GM12865 (cell line): ENCODE measurements at regions not wholly inside any gene's neighbourhood (a gene's known extent, or its start where the extent isn't known, plus 50 kb on each side); places are given as distances from the start of the nearest gene placed in this dataset.
"Not testable (repeated sequence)": the region's sequence is repeated elsewhere in the genome, so short reads cannot be mapped to it uniquely, and the experiment has no call there.

Experiments
- DNase-seq: peaks from one replicate; pipeline ENCODE4 v3.0.0; 2010; ENCODE audit warnings: low read depth
- H3K4me3 ChIP-seq: 2 replicates; pipeline ENCODE4 v1.5.1; 2011; ENCODE audit warnings: mild to moderate bottlenecking, low read depth, low read length, control low read depth
- TF ChIP-seq, protein P1 (sequence below): IDR thresholded peaks from 2 replicates; pipeline ENCODE4 v1.5.1; 2011; ENCODE audit warnings: low read length, control low read depth, low read depth, inconsistent platforms; ENCODE audit not compliant: insufficient read depth; ENCODE audit errors: missing control alignments

DNA sequence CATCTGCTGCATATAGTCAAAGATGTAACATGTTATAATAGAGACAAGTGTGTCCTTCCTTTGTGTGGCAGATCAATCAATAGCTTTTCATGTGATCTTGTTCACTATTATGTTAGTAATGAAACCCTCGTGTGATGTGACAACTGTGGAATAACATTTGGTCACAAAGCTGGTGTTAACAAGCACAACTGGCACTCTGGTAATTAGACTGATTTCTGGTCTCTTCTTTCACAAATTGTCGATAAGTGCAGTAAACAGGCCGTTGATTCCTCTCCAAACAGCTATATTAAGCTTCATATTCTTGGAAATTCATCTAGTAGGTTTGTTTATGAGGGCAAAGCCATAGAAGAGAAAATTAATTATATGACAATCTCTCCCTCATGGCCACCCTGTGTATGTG, 616.7 kb upstream of the PTBP2 start:
- TF ChIP-seq, protein P1, sequence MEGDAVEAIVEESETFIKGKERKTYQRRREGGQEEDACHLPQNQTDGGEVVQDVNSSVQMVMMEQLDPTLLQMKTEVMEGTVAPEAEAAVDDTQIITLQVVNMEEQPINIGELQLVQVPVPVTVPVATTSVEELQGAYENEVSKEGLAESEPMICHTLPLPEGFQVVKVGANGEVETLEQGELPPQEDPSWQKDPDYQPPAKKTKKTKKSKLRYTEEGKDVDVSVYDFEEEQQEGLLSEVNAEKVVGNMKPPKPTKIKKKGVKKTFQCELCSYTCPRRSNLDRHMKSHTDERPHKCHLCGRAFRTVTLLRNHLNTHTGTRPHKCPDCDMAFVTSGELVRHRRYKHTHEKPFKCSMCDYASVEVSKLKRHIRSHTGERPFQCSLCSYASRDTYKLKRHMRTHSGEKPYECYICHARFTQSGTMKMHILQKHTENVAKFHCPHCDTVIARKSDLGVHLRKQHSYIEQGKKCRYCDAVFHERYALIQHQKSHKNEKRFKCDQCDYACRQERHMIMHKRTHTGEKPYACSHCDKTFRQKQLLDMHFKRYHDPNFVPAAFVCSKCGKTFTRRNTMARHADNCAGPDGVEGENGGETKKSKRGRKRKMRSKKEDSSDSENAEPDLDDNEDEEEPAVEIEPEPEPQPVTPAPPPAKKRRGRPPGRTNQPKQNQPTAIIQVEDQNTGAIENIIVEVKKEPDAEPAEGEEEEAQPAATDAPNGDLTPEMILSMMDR = no peak
- no peak for DNase-seq
- H3K4me3 ChIP-seq = no peak overlapping the region

DNA sequence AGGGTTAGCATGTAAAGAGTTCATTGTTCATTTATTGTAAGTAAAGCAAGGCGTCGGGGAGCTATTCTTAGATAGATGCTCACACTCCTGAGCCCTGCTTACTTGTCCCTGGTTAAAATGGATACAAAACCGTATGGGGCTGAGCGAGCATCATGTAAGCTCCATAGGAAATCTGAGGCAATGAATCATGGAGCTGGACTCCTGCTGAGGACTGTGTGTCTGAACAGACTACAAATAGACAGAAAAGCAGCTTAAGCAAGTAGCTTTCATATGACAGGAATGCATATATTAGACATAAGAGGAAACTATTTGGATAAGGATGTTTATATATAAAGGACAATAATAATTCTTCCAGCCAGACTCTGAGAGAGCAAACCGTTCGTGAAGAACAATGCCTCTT, 604.9 kb upstream of the PTBP2 start:
- no peak for DNase-seq
- TF ChIP-seq, protein P1 = no peak
- H3K4me3 ChIP-seq = no peak overlapping the region

- TF ChIP-seq, protein P1 = no peak
- no peak for DNase-seq
- no peak overlapping the region for H3K4me3 ChIP-seq
Measured at GRCh38 chr1:96130432-96130831, 591.2 kb upstream of the PTBP2 start.

DNA sequence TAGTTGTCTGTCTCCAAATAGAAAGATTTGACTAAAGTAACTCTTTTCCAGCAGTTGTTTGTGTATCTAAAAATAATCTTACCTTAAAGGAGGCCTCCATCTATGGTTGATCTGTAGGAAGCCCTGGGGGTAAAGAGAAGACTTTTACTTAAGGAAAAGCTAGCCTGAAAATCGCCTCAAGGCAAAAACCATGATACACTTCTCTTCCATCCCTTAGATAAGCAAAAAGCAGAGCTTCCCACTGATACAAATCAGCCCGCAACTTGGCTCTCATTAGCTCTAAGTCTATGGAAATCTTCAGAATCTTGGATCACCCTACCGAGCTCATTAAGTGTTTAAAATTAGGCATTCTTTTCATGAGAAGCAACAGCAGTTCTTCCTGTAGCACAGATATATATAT, 576.9 kb upstream of the PTBP2 start:
- TF ChIP-seq, protein P1 = no peak
- DNase-seq = no peak
- H3K4me3 ChIP-seq = no peak overlapping the region

DNA sequence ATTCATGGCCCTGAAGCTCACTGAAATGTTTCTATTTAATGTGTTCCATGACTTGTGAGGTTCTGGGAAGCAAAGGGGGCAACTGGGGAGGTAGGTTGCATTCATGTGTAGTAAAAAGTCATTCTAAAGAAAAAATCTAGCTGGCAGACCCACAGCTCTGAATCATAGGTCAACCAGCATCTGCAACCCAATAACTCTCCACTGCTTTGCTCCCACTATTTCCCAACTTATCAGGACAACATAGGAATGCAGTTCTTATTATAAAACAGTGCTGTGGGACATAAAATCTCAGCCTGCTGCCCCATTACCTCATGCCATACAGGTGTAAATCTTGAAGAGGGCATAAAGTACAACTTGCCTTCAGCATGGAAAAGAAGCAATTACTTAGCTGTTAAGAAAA, 576.1 kb upstream of the PTBP2 start:
- TF ChIP-seq, protein P1 = no peak
- no peak for DNase-seq
- no peak overlapping the region for H3K4me3 ChIP-seq

DNA sequence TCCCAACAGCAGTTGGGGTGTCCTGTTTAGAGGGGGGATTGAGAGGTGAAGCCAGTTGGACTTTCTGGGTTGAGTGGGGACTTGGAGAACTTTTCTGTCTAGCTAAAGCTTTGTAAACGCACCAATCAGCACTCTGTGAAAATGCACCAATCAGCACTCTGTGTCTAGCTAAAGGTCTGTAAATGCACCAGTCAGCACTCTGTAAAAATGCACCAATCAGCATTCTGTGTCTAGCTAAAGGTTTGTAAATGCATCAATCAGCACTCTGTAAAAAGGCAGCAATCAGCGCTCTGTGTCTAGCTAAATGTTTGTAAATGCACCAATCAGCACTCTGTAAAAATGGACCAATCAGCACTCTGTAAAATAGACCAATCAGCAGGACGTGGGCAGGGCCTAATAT, 568.6 kb upstream of the PTBP2 start:
- DNase-seq, H3K4me3 ChIP-seq: not testable (repeated sequence)

DNA sequence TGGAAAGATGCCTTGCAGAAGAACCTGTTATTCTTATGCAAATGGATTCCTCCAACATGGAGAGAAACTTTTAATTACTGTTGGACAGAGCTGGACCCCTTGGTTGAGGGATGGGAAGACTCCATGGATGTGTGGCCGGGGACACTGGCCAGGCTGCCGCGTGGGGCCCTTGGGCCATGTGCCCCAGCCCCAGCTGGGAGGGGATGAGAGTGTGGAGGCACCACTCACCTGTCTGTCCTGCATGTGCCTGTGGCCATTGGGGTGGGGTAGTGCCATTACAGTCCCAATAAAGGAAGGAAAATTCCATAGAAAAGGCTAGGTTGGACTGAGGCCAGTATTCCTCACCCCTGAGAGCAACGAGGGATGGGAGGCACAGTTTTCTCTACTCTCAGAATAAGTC, 564.5 kb upstream of the PTBP2 start:
- no peak for DNase-seq
- TF ChIP-seq, protein P1 = no peak
- H3K4me3 ChIP-seq = no peak overlapping the region

DNA sequence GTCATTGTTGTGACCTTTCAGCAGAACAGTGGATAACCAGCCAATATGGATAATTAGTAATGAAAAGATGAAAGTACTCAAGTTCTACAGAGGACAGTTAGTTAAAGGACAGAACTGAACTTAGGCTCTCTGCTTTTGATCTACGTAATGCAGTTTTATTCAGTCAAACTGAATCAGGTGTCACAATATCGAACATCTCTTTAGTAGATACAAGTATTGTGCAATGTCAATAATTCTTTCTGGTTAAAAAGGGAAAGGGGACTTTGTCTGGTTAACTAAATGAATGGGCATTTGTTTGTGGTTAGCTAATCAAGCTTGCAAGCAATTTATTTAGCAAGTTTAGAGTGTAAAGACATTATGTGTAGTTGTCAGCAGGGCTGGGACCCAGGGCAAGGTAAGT, 562.2 kb upstream of the PTBP2 start:
- no peak for DNase-seq
- H3K4me3 ChIP-seq = no peak overlapping the region
- TF ChIP-seq, protein P1 = no peak
